PFSK-1 (cell line): ENCODE measurements at regions not wholly inside any gene's neighbourhood (a gene's known extent, or its start where the extent isn't known, plus 50 kb on each side); places are given as distances from the start of the nearest gene placed in this dataset.

Experiments
- FOXP2 ChIP-seq: optimal IDR thresholded peaks from 2 replicates; pipeline ENCODE3; 2011; ENCODE audit warnings: borderline replicate concordance, control low read depth, inconsistent platforms; ENCODE audit not compliant: insufficient read depth; ENCODE audit errors: extremely low read length, extremely low read depth
- POLR2AphosphoS5 ChIP-seq: IDR thresholded peaks from 2 replicates; pipeline ENCODE4 v1.6.1; 2012; ENCODE audit warnings: low read depth, mild to moderate bottlenecking, control low read depth, low read length, moderate library complexity
- REST ChIP-seq, 2 experiments: IDR thresholded peaks; 2 replicates each; pipeline versions ENCODE4 v1.6.1 to v1.8.0; 2011 to 2012; ENCODE audit warnings: low read depth in 2 of 2, low read length in 2 of 2, control low read depth in 1 of 2, inconsistent platforms in 1 of 2, mild to moderate bottlenecking in 1 of 2, moderate library complexity in 1 of 2; ENCODE audit not compliant: insufficient read depth in 1 of 2
- SIN3A ChIP-seq: IDR thresholded peaks from 2 replicates; pipeline ENCODE4 v1.6.1; 2012; ENCODE audit warnings: mild to moderate bottlenecking, low read length, moderate library complexity, borderline replicate concordance; ENCODE audit not compliant: insufficient read depth
- TAF1 ChIP-seq: IDR thresholded peaks from 2 replicates; pipeline ENCODE4 v1.6.1; 2012; ENCODE audit warnings: low read length, control low read depth, borderline replicate concordance; ENCODE audit not compliant: insufficient read depth

- TF ChIP-seq TAF1 (no peak), POLR2AphosphoS5 (no peak), SIN3A (no peak), REST (IDR thresholded peaks at IDR 0.05; ENCODE audit: insufficient read depth in 1 of 2, low read depth in 2 of 2, low read length in 2 of 2) (no peak), FOXP2 (no peak)
Observed at GRCh38 chr2:234587341-234588053, 90.6 kb upstream of the ARL4C start.
